ENCODE measurements at regions not wholly inside any gene's neighbourhood (a gene's known extent, or its start where the extent isn't known, plus 50 kb on each side); places are given as distances from the start of the nearest gene placed in this dataset.

DNA sequence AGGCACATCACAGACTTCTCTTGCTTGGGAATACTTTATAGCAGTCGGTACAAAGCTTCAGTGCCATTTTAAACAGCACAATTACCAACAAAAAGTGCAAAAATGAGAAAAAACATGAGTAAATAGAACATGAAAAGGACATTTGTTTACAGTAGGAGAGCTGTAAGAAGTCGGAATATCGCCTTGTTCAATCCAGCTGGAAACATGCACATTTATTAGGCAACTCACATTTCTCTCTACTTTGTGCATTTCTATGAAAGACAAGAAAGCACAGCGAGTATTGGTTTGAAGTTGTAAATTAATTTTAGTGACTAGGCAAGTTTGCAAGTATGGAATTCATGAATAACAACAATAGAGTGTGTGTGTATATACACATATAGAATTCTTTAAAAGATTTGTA, 484.7 kb downstream of the DACH1 start (continued):
- TF ChIP-seq, protein P1, sequence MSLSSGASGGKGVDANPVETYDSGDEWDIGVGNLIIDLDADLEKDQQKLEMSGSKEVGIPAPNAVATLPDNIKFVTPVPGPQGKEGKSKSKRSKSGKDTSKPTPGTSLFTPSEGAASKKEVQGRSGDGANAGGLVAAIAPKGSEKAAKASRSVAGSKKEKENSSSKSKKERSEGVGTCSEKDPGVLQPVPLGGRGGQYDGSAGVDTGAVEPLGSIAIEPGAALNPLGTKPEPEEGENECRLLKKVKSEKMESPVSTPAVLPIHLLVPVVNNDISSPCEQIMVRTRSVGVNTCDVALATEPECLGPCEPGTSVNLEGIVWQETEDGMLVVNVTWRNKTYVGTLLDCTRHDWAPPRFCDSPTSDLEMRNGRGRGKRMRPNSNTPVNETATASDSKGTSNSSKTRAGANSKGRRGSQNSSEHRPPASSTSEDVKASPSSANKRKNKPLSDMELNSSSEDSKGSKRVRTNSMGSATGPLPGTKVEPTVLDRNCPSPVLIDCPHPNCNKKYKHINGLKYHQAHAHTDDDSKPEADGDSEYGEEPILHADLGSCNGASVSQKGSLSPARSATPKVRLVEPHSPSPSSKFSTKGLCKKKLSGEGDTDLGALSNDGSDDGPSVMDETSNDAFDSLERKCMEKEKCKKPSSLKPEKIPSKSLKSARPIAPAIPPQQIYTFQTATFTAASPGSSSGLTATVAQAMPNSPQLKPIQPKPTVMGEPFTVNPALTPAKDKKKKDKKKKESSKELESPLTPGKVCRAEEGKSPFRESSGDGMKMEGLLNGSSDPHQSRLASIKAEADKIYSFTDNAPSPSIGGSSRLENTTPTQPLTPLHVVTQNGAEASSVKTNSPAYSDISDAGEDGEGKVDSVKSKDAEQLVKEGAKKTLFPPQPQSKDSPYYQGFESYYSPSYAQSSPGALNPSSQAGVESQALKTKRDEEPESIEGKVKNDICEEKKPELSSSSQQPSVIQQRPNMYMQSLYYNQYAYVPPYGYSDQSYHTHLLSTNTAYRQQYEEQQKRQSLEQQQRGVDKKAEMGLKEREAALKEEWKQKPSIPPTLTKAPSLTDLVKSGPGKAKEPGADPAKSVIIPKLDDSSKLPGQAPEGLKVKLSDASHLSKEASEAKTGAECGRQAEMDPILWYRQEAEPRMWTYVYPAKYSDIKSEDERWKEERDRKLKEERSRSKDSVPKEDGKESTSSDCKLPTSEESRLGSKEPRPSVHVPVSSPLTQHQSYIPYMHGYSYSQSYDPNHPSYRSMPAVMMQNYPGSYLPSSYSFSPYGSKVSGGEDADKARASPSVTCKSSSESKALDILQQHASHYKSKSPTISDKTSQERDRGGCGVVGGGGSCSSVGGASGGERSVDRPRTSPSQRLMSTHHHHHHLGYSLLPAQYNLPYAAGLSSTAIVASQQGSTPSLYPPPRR (CRISPR knock-in tag; IDR thresholded peaks at IDR 0.05; ENCODE audit: borderline replicate concordance), result no peak
- no peak for TF ChIP-seq RBM22 (optimal IDR thresholded peaks at IDR 0.05; ENCODE audit: low read length)

DNA sequence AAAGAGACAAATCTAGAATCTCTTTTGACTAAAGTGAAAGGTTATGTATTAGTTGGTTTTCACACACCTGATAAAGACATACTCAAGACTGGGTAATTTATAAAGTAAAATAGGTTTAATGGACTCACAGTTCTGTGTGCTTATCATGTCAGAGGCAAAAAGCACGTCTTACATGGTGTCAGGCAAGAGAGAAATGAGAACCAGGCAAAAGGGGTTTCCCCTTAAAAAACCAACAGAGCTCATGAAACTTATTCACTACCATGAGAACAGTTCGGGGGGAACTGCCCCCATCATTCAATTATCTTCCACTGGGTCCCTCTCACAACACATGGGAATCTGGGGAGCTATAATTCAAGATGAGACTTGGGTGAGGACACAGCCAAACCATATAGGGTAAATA, 486.8 kb downstream of the DACH1 start:
- no TSS peak for BruUV-seq (replicated peaks)
- Histone ChIP-seq H3K9ac (ENCODE audit: insufficient read depth, low read depth, low read length) (no peak overlapping the region), H3K36me3 (replicated peaks in 1 of 2; ENCODE audit: control insufficient read depth in 1 of 2, insufficient read depth in 2 of 2, low read length in 2 of 2) (no peaks in the 10 kb centered on the region), H3K79me2 (ENCODE audit: insufficient read depth, low read length) (no peaks in the 10 kb centered on the region), H3K27ac (ENCODE audit: extremely low read length, insufficient read depth, low read length) (no peak overlapping the region), H2AFZ (ENCODE audit: low read length) (no peak overlapping the region), H3K4me3 (replicated peaks in 1 of 3; ENCODE audit: insufficient read depth in 1 of 3, low read depth in 2 of 3, low read length in 3 of 3) (no peak overlapping the region), H3K4me2 (ENCODE audit: low read depth, low read length) (no peak overlapping the region), H3K9me3 (ENCODE audit: low read length) (no peaks in the 10 kb centered on the region), H3K4me1 (ENCODE audit: insufficient read depth, low read length) (no peaks in the 10 kb centered on the region), H3K27me3 (ENCODE audit: control insufficient read depth in 1 of 2, insufficient read depth in 2 of 2, low read length in 2 of 2) (no peaks in the 10 kb centered on the region), H4K20me1 (ENCODE audit: insufficient read depth, low read length) (no peaks in the 10 kb centered on the region)
- ChIA-PET CTCF (ENCODE audit: low intra/inter-chr PET ratio, low total read pairs) (no interaction called here), POLR2A (no interaction called here)
- in situ Hi-C loops (cut with HindIII; ENCODE audit: extremely low pct_ligation_motif_present, low pct_unique_long_range_greater_than_20kb) (no loop called here), intact Hi-C loops (cut with micrococcal nuclease; ENCODE audit: unreplicated experiment) (no loop called here)
- DNase-seq (ENCODE audit: low spot score) (no peak), ATAC-seq (no peak), FAIRE-seq (no peak)
- WGBS (ENCODE audit: low lambda C conversion rate), result 0% methylated on average over 2 of the region's 2 CpGs
- TF ChIP-seq SMARCE1 (IDR thresholded peaks at IDR 0.05; ENCODE audit: borderline replicate concordance), result no peak
- no peak for TF ChIP-seq ZNF34 (CRISPR knock-in tag; IDR thresholded peaks at IDR 0.05; ENCODE audit: borderline replicate concordance)
- no peak for TF ChIP-seq TARDBP (CRISPR knock-in tag; IDR thresholded peaks at IDR 0.05)
- no peak for TF ChIP-seq SRSF9 (IDR thresholded peaks at IDR 0.05; ENCODE audit: borderline replicate concordance, insufficient read depth, low read depth, low read length, poor library complexity, severe bottlenecking)
- no peak for TF ChIP-seq ZNF260 (CRISPR knock-in tag; IDR thresholded peaks at IDR 0.05; ENCODE audit: borderline replicate concordance, low read depth)
- TF ChIP-seq MIER3 (CRISPR knock-in tag; IDR thresholded peaks at IDR 0.05; ENCODE audit: borderline replicate concordance), result no peak
- no peak for TF ChIP-seq ZNF768 (CRISPR knock-in tag; IDR thresholded peaks at IDR 0.05)
- TF ChIP-seq, protein P2, sequence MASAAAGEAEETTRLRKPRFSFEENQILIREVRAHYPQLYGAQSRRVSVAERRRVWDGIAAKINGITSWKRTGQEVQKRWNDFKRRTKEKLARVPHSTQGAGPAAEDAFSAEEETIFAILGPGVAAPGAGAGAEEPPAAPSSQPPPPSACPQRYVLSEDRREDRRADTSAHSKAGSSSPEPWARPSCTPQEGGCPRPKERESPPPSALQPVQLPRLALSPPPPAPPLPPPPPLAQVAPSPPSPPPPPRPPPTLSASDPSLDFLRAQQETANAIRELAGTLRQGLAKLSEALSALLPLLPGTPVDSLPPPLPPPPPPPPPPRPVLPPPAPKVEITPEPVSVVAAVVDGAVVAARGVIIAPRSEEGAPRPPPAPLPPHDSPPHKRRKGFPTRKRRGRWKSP (CRISPR knock-in tag; IDR thresholded peaks at IDR 0.05), result no peak
- no peak for TF ChIP-seq SMARCC2 (IDR thresholded peaks at IDR 0.05)
- TF ChIP-seq, protein P3, sequence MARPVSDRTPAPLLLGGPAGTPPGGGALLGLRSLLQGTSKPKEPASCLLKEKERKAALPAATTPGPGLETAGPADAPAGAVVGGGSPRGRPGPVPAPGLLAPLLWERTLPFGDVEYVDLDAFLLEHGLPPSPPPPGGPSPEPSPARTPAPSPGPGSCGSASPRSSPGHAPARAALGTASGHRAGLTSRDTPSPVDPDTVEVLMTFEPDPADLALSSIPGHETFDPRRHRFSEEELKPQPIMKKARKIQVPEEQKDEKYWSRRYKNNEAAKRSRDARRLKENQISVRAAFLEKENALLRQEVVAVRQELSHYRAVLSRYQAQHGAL (CRISPR knock-in tag; IDR thresholded peaks at IDR 0.05; ENCODE audit: not compliant biosample characterization), result no peak
- TF ChIP-seq, protein P4, sequence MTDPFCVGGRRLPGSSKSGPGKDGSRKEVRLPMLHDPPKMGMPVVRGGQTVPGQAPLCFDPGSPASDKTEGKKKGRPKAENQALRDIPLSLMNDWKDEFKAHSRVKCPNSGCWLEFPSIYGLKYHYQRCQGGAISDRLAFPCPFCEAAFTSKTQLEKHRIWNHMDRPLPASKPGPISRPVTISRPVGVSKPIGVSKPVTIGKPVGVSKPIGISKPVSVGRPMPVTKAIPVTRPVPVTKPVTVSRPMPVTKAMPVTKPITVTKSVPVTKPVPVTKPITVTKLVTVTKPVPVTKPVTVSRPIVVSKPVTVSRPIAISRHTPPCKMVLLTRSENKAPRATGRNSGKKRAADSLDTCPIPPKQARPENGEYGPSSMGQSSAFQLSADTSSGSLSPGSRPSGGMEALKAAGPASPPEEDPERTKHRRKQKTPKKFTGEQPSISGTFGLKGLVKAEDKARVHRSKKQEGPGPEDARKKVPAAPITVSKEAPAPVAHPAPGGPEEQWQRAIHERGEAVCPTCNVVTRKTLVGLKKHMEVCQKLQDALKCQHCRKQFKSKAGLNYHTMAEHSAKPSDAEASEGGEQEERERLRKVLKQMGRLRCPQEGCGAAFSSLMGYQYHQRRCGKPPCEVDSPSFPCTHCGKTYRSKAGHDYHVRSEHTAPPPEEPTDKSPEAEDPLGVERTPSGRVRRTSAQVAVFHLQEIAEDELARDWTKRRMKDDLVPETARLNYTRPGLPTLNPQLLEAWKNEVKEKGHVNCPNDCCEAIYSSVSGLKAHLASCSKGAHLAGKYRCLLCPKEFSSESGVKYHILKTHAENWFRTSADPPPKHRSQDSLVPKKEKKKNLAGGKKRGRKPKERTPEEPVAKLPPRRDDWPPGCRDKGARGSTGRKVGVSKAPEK (CRISPR knock-in tag; IDR thresholded peaks at IDR 0.05; ENCODE audit: borderline replicate concordance), result no peak
